DND-41 (cell line): ENCODE measurements at regions not wholly inside any gene's neighbourhood (a gene's known extent, or its start where the extent isn't known, plus 50 kb on each side); places are given as distances from the start of the nearest gene placed in this dataset.

Source experiments
- CTCF ChIP-seq: IDR thresholded peaks from 2 replicates; pipeline ENCODE4 v1.5.1; 2012; ENCODE audit warnings: borderline replicate concordance, low read length, moderate library complexity, mild to moderate bottlenecking; ENCODE audit not compliant: poor library complexity, severe bottlenecking; ENCODE audit errors: extremely low read depth
- EZH2 ChIP-seq: IDR thresholded peaks from 3 replicates; pipeline ENCODE4 v1.6.1; 2012; ENCODE audit warnings: borderline replicate concordance, low read depth, mild to moderate bottlenecking, moderate library complexity, low read length, inconsistent platforms; ENCODE audit not compliant: severe bottlenecking

GRCh38 chr22:49310354-49310753 is 517.3 kb downstream of the BRD1 start:
- TF ChIP-seq CTCF (no peak), EZH2 (no peak)
